Femur (tissue), 1 donor: ENCODE measurements at regions not wholly inside any gene's neighbourhood (a gene's known extent, or its start where the extent isn't known, plus 50 kb on each side); places are given as distances from the start of the nearest gene placed in this dataset.

ENCODE experiments used
- DNase-seq: peaks from one replicate; pipeline ENCODE4 v3.0.0-alpha.2; 2017

GRCh38 chr3:7915356-7915755 lies 586.3 kb upstream of the LMCD1 start:
- no peak for DNase-seq

GRCh38 chr3:7917443-7918151 lies 584.0 kb upstream of the LMCD1 start:
- DNase-seq, result no peak

- no peak for DNase-seq
These were observed 581.4 kb upstream of the LMCD1 start for GRCh38 chr3:7920211-7920610.

- no peak for DNase-seq
These were observed 577.4 kb upstream of the LMCD1 start for GRCh38 chr3:7924228-7924627.

GRCh38 chr3:7927015-7927414 lies 574.6 kb upstream of the LMCD1 start:
- DNase-seq, result no peak

GRCh38 chr3:7927864-7928263 lies 573.8 kb upstream of the LMCD1 start:
- no peak for DNase-seq

- no peak for DNase-seq
These were observed 572.2 kb upstream of the LMCD1 start for GRCh38 chr3:7929319-7929889.

GRCh38 chr3:7934362-7934761 lies 567.3 kb upstream of the LMCD1 start:
- DNase-seq, result no peak

- DNase-seq, result no peak
These were observed 553.7 kb upstream of the LMCD1 start for GRCh38 chr3:7947930-7948329.

GRCh38 chr3:7950890-7951289 lies 550.7 kb upstream of the LMCD1 start:
- no peak for DNase-seq

- no peak for DNase-seq
These were observed 548.1 kb upstream of the LMCD1 start for GRCh38 chr3:7953449-7954014.

GRCh38 chr3:7957024-7957423 lies 544.6 kb upstream of the LMCD1 start:
- DNase-seq, result no peak

GRCh38 chr3:7959094-7959493 lies 542.5 kb upstream of the LMCD1 start:
- DNase-seq, result no peak

GRCh38 chr3:7960601-7961000 lies 541.0 kb upstream of the LMCD1 start:
- no peak for DNase-seq

GRCh38 chr3:7962301-7962700 lies 539.3 kb upstream of the LMCD1 start:
- DNase-seq, result peak; percentile 34

- no peak for DNase-seq
These were observed 536.7 kb upstream of the LMCD1 start for GRCh38 chr3:7964899-7965298.

- no peak for DNase-seq
These were observed 528.6 kb upstream of the LMCD1 start for GRCh38 chr3:7973006-7973405.

GRCh38 chr3:7977245-7978086 lies 524.2 kb upstream of the LMCD1 start:
- no peak for DNase-seq

GRCh38 chr3:7978087-7978422 lies 523.6 kb upstream of the LMCD1 start:
- peak; percentile 33 for DNase-seq

- no peak for DNase-seq
These were observed 519.5 kb upstream of the LMCD1 start for GRCh38 chr3:7982126-7982525.

- DNase-seq, result no peak
These were observed 502.2 kb upstream of the LMCD1 start for GRCh38 chr3:7999384-7999783.

- DNase-seq, result no peak
These were observed 500.3 kb upstream of the LMCD1 start for GRCh38 chr3:8001307-8001706.

GRCh38 chr3:8001712-8002111 lies 499.9 kb upstream of the LMCD1 start:
- DNase-seq, result peak; percentile 40

- no peak for DNase-seq
These were observed 489.7 kb upstream of the LMCD1 start for GRCh38 chr3:8011902-8012301.
